Inflammatory macrophage treated with lipopolysaccharide for 4 hours (primary cell): ENCODE measurements at regions not wholly inside any gene's neighbourhood (a gene's known extent, or its start where the extent isn't known, plus 50 kb on each side); places are given as distances from the start of the nearest gene placed in this dataset.

Experiments
- DNase-seq: peaks from one replicate; pipeline ENCODE4 v3.0.0-alpha.2; 2020

DNA sequence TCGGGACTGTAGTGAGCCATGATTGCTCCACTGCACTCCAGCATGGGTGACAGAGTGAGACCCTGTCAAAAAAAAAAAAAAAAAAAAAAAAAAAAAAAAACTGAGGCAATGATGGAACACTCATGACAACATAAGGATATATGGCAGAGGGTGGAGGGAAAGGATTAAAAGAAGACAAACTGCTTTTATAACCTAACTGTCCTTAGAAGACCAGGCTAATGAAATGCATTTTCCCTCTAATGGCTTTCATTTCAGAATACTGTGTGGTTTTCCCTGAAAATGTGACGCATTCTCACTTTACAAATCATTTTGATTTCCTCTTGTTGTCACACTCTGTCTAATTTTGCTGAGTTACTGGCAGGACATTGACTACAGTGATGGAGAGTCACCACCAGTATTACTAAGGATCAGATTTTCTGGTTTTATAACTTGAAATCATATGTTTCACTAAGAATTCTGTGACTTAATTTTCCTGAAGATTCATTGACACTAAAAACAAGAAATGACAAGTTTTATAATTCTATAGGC lies 137.6 kb upstream of the SSTR1 start:
- no peak for DNase-seq

DNA sequence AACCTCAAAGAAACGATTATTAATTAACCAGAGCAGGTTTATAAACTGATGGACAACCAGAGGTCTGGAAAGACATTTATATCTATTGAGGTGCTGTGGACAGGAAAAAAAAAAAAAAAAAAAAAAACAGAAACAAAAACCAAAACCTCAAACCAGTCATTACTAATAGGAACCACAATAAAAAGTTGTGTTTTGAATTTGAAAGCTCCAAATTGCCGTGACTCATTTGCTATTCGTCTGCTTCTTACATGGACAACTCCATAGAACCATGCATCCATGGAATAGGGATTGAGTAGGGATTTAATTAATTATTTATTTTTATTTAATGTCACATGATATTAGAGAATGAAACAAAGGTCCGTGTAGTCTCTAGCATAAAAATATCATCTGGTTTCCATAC lies 134.1 kb upstream of the SSTR1 start:
- DNase-seq: peak; percentile 41

DNA sequence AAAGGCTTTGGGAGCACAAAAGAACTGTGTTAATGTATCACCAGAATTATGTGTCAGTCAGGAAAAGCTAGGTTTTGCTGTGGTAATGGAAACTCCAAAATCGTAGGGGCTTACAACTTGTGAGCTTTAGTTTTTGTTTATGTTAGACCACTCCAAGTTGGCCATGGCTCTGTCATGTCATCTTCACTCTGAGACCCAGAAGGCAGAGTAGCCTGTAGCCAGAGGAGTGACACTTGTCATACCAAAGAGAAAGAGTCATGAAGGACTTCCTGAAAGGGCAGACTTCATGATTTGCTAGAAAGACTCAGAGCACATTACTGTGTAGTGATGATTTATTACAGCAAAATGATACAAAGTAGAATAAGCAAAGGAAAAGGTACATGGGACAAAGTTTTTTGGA lies 133.6 kb upstream of the SSTR1 start:
- no peak for DNase-seq

DNA sequence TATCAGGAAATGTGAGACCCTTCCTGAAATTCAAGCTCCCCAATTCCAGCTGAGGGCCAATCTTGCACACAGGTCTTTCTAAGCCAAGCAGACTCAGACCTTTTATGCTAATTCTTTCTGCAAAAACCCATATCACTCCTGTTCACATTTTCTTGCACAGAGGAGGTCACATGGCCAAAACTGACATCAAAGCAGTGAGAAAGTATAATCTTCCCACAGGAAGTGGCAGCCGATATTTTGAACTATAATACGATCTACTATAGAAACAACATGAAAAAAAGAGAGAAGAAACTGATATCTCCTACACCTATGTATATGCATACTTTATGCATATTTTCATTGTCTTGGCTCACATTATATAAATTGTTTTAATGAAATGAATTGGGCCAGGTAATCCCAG lies 132.9 kb upstream of the SSTR1 start:
- DNase-seq: no peak

DNA sequence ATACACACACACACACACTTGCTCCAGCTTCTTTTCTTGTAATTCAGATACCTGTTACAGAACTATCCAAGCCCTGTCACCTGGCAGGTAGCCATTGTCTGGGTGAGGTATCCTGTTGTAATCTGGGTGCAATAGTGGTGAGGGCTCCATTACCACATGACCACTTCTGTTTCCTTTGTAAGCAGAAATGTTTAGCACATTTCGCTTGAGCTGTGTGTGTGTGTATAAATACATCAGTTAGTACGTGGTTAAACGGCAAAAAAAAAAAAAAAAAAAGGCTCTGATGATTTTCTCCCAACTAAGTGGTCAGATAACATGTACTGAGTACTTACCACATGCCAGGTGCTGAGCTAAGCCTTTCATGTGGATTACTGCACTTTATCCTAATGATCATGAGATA lies 129.3 kb upstream of the SSTR1 start:
- DNase-seq: no peak

DNA sequence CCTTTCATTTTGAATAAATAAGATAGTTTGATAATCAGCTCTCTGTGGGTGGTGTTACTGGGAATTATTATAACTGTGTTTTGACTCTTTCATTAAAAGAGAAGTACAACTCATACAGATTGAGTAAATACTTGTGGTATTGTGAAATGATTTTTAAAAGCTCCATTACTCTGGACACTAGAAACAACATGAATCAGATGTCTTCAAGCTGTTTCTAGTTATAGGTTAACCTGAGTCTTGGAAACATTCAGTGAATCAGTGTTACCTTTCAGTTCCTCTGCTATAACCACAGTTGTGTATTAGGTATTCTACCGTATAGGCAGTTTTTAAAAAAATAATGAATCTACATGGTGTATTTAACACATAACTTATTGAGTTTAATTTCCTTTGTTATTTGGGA lies 128.4 kb upstream of the SSTR1 start:
- peak; percentile 48 for DNase-seq

DNA sequence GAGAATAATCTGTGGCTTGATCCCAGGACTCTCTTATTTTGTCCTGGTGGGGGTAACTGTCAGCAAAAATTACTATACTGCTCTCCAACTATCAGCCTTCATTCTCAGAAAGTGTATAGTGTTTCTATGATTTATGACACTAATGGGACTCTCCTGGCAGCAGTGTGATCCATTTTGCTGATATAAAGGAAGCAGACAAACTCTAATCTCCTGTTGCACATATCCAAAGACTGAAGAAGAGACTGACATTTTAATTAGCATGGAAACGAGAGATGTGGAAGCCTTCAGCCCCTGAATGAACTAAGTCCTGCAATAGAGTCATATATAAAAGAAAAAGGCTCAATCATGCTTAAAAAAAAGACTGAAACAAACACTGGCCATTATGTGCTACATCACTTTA lies 127.8 kb upstream of the SSTR1 start:
- no peak for DNase-seq

DNA sequence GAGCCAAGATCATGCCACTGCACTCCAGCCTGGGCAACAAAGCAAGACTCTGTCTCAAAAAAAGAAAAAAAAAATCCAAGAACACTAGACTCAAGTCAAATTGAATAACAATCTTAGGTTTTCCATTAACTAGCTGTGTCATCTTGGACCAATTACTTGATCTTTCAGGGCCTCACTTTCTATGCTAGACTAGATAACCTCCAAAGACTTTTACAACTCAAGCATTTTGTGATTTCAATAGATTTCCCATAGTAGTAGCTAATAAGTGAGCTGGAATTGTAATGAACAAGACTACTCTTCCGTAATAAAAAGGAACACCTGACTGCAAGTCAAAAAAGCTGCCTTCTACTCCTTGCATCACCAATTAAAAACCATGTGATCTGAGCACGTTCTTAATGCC lies 127.0 kb upstream of the SSTR1 start:
- DNase-seq: no peak

DNA sequence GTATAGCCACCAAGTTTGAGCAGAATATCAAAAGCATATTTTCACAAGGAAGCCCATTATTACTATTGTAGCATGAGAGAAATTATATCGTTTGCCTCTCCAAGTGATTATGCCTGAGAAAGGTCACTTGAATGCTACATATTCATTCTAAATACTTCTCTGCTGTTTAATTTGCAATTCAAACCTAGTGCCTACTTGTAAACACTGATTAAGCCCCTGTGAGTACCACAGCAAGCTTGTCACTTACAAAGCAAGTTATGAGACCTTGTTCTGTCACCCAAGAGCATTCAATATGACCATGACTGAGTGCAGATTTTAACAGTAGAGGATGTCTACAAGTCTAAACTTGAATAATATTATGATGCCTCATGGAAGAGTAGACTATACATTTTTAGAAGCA lies 124.7 kb upstream of the SSTR1 start:
- DNase-seq: no peak

DNA sequence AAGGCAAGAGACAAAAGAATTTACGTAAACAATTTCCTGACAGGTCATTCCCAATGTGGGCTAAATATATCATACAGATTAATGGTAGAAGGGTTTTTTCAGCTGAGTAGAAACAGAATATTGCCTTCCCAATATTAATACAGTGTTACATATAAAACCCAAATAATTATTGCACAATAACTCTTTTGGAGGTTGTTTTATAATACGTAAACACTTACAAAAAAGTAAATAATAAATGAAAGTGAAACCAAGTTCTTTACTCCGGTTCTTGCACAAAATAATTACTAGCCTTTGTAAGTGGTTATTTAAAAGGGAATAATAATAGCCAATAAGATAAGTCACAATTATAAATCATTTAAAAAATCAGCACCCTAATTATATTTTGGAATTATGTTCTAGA lies 118.6 kb upstream of the SSTR1 start:
- DNase-seq: peak; percentile 68

DNA sequence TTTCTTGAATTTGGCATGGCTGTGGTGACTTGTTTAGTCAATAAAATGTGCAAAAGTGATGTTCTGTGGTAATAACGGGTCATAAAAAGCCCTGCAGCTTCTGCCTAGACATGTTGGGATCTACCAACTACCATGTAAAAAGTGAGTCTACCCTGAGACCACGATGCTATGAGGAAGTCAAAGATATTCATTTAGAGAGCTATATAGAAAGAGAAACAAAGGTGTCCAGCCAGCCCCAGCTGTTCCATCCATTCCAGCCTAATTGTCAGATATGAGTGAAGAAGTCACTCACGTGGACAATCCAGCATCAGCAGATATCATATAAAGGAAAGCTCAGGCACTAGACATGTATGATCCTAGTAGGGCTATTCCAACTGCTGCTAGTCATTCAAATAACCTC lies 117.2 kb upstream of the SSTR1 start:
- peak; percentile 6 for DNase-seq

DNA sequence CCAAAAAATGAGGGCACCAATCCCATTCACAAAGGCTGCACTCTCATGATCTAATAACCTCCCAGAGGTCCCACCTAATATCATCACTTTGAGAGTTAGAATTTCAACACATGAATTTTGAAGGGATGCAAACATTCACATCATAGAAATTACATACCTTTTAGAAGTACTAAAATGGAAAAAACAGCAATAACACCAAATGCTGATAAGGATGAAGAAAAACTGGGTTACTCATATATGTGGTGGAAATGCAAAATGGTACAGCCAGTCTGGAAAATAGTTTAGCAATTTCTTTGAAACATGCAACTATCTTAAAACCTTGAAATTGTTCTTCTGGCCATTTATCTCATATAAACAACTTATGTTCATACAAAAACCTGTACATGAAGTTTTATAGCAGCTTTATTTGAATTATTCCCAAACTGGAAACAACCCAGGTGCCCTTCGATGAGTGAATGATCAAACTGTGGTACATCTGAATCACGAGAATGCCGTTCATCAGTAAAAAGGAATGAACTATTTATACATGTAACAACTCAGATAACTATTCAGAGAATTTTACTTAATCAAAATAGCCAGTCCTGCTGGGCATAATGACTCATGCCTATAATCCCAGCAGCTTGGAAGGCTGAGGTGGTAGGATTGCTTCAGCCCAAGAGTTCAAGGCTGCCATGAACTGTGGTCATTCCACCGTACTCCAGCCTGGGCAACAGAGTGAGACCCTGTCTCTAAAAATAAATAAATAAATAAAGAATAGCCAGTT lies 109.4 kb upstream of the SSTR1 start:
- DNase-seq: no peak

DNA sequence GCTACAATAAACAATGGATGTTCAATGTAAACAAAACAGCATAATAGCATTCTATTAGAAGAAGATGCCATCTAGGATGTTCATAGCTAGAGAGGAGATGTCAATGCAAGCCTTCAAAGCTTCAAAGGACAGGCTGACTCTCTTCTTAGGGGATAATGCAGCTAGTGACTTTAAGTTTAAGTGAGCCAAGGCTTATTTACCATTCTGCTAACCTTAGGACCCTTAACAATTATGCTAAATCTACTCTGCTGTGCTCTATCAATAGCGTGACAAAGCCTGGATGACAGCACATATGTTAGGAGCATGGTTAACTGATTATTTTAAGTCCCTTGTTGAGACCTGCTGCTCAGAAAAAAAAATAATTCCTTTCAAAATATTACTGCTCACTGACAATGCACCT lies 106.0 kb upstream of the SSTR1 start:
- no peak for DNase-seq

DNA sequence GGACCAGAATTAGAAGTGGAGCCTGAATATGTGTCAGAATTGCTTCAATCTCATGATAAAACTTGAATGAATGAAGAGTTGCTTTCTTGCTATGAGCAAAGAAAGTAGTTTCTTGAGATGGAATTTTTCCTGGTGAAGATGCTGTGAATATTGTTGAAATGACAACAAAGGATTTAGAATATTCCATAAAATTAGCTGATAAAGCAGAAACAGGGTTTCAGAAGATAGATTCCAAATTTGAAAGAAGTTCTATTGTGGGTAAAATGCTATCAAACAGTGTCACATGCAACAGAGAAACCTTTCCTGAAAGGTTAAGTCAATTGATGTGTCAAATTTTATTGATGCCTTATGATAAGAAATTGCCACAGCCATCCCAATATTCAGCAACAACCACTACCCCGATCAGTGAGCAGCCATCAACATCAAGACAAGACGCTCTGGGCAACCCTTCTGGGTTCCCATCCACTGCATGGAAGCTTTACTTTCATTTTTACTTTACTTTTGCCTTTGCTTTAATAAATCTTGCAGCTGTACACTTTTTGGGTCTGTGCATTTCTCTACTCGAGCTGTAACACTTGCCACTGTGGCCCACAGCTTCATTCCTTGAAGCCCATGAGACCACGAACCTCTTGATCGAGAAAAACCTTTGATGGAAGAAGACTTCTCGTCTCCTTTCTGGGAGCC lies 104.0 kb upstream of the SSTR1 start:
- no peak for DNase-seq

DNA sequence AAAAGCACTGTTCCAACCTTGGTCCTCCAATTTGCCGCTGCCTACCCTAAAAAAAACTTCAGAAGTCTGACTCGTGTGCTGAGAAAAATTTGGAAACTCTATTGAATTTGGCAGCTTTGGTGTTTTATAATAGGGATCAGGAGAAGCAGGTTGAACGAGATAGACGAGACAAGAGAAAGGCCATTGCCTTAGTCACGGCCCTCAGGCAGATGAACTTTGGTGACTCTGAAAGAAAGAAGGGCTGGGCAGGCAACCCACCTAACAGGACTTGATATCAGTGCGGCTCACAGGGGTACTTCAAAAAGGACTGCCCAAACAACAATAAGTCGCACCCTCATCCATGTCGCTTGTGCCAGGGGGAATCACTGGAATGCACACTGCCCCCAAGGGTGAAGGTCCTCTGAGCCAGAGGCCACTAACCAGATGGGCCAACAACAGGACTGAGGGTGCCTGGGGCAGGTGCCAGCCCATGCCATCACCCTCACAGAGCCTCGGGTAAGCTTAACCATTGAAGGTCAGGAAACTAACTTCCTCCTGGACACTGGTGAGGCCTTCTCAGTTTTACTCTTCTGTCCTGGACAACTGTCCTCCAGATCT lies 102.5 kb upstream of the SSTR1 start:
- no peak for DNase-seq

DNA sequence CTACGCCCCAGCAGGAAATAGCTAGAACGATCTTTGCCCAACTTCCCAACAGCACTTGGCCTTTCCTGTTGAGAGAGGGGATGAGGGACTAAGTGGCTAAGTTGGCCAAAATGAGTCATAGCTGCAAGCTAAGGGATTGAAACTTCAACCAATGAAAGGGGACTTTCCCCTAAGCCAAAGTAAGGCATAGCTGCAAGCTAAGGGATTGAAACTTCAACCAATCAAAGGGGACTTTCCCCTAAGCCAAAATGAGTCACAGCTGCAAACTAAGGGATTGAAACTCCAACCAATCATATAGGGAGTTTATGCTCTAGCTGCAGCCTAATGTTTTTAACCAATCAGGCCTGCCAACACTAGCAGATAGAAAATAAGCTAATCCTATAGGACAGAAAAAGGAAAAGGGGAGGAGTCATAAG lies 100.5 kb upstream of the SSTR1 start:
- peak; percentile 52 for DNase-seq

DNA sequence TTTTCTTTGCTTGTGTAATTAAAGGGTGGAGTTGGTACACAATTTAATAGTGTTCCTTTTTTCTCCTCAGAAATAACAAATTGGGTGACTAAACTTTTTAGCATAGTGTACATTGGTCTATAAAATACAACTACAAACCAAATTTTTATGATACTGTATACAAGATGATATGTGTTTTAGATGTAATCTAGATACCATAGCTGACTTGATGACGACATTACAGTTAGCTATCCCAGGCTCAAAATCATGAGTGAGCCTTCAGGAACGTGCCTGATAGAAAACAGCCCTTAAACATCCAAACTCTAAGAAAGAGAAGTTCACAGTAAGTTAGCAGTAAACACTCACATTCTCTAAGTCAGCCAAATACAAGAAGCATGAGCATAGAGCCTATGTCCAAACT lies 99.0 kb upstream of the SSTR1 start:
- DNase-seq: no peak

DNA sequence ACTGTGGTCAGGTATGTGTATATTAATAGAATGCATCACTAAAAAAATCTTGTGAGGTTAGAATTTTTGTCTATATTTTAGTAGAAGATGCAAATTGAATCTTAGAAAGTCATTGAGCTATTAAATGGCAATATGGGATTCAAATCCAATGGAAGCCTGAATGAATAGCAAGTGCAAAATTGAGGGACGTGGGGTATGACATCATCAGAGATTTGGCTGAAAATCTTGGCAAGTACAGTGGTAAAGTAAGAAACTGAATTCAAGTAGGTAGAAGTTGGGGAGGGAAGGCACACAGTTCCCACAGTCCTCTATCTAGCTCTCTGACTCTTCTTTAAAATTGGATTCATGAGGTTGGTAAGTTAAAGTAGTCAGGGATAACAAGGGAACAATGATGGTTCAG lies 97.4 kb upstream of the SSTR1 start:
- no peak for DNase-seq

DNA sequence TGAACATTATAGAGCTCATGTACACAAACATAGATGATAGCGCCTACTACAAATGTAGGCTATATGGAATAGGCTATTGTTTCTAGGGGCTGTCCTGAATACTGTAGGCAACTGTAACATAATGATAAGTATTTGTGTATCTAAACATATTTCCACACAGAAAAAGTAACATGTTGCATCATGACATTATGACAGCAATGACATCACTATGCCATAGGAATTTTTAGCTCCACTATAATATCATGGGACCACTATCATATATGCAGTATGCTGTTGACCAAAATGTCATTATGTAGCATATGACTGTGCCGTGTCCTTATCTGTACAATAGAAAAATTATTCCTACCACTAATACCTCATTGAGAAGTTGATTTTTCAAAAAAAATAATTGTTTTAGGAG lies 96.7 kb upstream of the SSTR1 start:
- DNase-seq: no peak

DNA sequence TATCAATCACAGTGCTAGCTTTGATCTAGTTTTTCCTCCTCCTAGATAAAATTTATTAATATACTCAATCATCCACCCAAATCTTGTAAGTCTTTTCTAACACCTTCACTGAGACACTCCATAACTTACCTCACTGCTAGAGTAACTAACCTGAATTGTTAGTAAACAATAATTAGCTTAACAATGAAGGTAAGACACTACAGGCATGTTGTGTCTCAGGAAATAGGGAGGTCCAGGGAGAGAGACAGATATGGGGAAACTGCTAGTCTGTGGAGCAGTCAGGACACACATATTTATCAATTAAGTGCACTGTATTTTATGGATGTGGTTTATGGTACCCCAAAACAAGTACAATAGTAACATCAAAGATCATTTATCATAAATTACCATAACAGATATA lies 94.2 kb upstream of the SSTR1 start:
- DNase-seq: no peak

DNA sequence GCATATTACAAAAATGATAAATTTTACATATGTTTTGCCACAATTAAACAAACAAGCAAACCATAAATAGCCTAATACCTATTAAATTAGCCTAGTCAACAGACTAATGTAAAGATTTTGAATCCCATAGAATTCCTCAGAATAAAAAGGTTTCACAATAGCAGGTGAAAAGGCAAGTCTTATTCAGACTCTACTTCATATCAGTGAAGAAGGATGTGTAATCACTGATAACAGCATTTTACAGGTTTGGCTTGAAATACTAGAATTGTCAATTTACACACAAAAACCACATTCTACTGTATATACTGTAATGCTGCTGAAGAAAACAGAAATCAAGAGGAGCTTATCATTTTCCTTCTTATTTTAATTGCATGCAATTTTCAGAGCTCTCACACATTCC lies 90.8 kb upstream of the SSTR1 start:
- DNase-seq: no peak

DNA sequence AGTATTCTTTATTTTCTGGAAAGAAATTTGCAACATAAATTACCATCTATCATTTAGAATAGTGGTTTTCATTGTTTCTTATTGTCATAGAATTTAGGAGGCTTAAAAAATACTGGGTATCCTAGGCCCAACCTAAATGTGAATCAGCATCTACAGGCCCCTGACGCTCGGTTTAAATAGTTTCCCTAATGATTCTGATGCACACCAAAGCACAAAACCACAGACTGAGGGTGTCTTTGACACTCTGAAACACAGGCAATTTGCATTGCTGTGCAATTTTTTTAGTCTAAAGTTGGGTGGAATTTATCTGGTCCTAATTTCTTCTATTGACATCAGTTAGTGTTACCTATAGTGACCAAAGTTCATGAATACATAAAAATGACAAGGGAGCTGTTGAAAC lies 87.6 kb upstream of the SSTR1 start:
- no peak for DNase-seq

DNA sequence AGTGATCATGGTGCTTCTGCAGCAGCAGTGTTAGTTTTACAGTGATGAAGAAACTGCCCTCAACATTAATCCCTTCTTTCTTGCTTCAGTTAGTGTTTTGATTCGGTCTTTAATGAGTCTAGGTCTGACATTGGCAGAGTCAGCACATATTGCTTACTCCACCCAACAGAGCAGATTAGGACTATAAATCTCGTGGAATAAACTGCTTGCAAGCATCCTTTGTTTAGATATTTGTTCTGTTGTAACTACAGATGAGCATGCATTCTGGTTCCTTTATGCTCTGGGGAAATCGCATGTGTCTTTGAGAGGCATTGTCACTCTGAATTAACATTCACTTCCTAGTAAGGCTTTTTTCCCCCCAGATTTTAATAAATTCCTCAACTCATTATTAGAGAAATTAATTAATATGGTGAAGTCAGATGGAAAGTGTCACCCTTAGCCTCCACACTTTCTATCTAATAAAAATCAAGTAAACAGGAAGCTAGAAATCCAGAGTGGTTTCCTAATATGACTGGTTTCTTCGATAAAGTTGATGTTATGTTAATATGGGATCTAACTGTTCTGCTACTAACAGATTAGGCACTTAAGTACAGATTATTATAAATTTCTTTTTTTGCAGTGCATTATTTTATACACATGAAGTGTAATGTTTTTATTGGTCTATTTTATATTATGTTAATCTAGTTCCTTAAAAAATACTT lies 86.2 kb upstream of the SSTR1 start:
- DNase-seq: no peak

DNA sequence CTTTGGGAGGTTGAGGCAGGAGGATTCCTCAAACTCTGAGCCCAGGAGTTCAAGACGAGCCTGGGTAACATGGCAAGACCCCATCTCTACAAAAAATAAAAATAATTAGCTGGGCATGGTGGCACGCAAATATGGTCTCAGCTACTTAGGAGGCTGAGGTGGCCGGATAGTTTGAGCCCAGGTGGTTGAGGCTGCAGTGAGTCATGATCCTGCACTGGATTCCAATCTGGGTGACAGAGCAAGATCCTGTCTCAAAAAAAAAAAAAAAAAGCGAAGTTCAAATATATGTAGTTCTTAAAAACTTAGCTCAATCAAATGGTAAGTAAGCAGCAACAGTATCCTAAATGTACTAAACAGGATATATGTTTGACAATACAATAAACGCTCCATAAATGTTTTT lies 85.5 kb upstream of the SSTR1 start:
- DNase-seq: no peak
